ENCODE measurements at regions not wholly inside any gene's neighbourhood (a gene's known extent, or its start where the extent isn't known, plus 50 kb on each side); places are given as distances from the start of the nearest gene placed in this dataset.

- TF ChIP-seq ZNF274 (IDR thresholded peaks at IDR 0.05; ENCODE audit: borderline replicate concordance, extremely low read depth, low read length) (no peak), SUZ12 (IDR thresholded peaks at IDR 0.05; ENCODE audit: low read length) (no peak), RFX5 (IDR thresholded peaks at IDR 0.05; ENCODE audit: borderline replicate concordance, low read depth, low read length) (no peak)
Measured at GRCh38 chr21:31410499-31411131, 66.6 kb upstream of the TIAM1 start (continued).
